ENCODE measurements at regions not wholly inside any gene's neighbourhood (a gene's known extent, or its start where the extent isn't known, plus 50 kb on each side); places are given as distances from the start of the nearest gene placed in this dataset.

DNA sequence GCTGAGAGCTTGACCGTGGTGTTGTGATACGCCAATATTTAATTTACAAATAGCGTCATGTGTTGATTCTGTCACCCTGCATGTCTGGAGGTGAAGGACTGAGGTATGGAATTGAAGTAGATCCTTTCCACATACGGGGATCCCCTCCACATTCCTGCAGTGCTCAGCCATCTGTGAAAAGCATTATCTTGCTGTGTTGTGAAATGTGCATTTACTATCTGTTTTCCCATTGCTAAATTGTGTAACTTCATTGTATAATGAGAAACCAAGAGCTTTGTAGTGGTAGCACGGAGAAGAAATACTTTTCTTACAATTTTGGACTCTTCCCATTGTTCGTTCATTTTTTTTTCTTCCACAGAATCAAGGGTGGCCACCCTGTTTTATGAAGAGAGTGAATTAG is 577.3 kb upstream of the ZP4 start:
- TF ChIP-seq CTCF (IDR thresholded peaks at IDR 0.05) (no peak), POLR2A (IDR thresholded peaks at IDR 0.05) (no peak), EP300 (IDR thresholded peaks at IDR 0.05) (no peak), POLR2AphosphoS5 (IDR thresholded peaks at IDR 0.05) (no peak)

Measured in upper lobe of left lung (tissue), 4 donors.